ENCODE measurements at regions not wholly inside any gene's neighbourhood (a gene's known extent, or its start where the extent isn't known, plus 50 kb on each side); places are given as distances from the start of the nearest gene placed in this dataset.

GRCh38 chr2:19807866-19808265, 93.9 kb downstream of the TTC32 start:
- no peak for FAIRE-seq

GRCh38 chr2:19807346-19807745, 94.4 kb downstream of the TTC32 start:
- FAIRE-seq = no peak

- no peak for FAIRE-seq
Observed at GRCh38 chr2:19806591-19806990, 95.2 kb downstream of the TTC32 start.

GRCh38 chr2:19806131-19806530, 95.7 kb downstream of the TTC32 start:
- no peak for FAIRE-seq

GRCh38 chr2:19805266-19805665, 96.5 kb downstream of the TTC32 start:
- FAIRE-seq = no peak

GRCh38 chr2:19804639-19805260, 97.0 kb downstream of the TTC32 start:
- FAIRE-seq = no peak

GRCh38 chr2:19802086-19802841, 99.5 kb downstream of the TTC32 start:
- no peak for FAIRE-seq

- no peak for FAIRE-seq
Observed at GRCh38 chr2:19801367-19802080, 100.3 kb downstream of the TTC32 start.

- FAIRE-seq = no peak
Observed at GRCh38 chr2:19800796-19801195, 101.0 kb downstream of the TTC32 start.

- no peak for FAIRE-seq
Observed at GRCh38 chr2:19799881-19800780, 101.7 kb downstream of the TTC32 start.

- FAIRE-seq = no peak
Observed at GRCh38 chr2:19797871-19798270, 103.9 kb downstream of the TTC32 start.

GRCh38 chr2:19797243-19797810, 104.5 kb downstream of the TTC32 start:
- no peak for FAIRE-seq

GRCh38 chr2:19796035-19796695, 105.6 kb downstream of the TTC32 start:
- FAIRE-seq = no peak

- no peak for FAIRE-seq
Observed at GRCh38 chr2:19793132-19793750, 108.5 kb downstream of the TTC32 start.

GRCh38 chr2:19790291-19790690, 111.5 kb downstream of the TTC32 start:
- FAIRE-seq = no peak

GRCh38 chr2:19787134-19787533, 114.6 kb downstream of the TTC32 start:
- no peak for FAIRE-seq

GRCh38 chr2:19786408-19787058, 115.2 kb downstream of the TTC32 start:
- no peak for FAIRE-seq

GRCh38 chr2:19785867-19786266, 115.9 kb downstream of the TTC32 start:
- FAIRE-seq = no peak

- no peak for FAIRE-seq
Observed at GRCh38 chr2:19785447-19785846, 116.3 kb downstream of the TTC32 start.

- FAIRE-seq = no peak
Observed at GRCh38 chr2:19784456-19784855, 117.3 kb downstream of the TTC32 start.

- FAIRE-seq = no peak
Observed at GRCh38 chr2:19783935-19784334, 117.8 kb downstream of the TTC32 start.

Data from endometrium (tissue), 2 donors.